Mesenchymal stem cell (in vitro differentiated cells and primary cell): ENCODE measurements at regions not wholly inside any gene's neighbourhood (a gene's known extent, or its start where the extent isn't known, plus 50 kb on each side); places are given as distances from the start of the nearest gene placed in this dataset.

Experiments
- DNase-seq: peaks from one replicate; pipeline ENCODE4 v3.0.0-alpha.2; 2013
- H2AFZ ChIP-seq: one replicate; pipeline ENCODE4 v1.6.1; 2013; ENCODE audit warnings: low read depth, mild to moderate bottlenecking, control low read depth, inconsistent platforms, low read length, moderate library complexity
- H2AK5ac ChIP-seq: 2 replicates; pipeline ENCODE4 v1.6.1; 2013; ENCODE audit warnings: low read length, moderate library complexity, mild to moderate bottlenecking, inconsistent platforms; ENCODE audit not compliant: severe bottlenecking
- H2BK120ac ChIP-seq: one replicate; pipeline ENCODE4 v1.6.1; 2013; ENCODE audit warnings: low read depth, mild to moderate bottlenecking, inconsistent platforms, low read length, moderate library complexity
- H2BK12ac ChIP-seq, 2 experiments: one replicate each; pipeline ENCODE4 v1.6.1; 2013; ENCODE audit warnings: inconsistent platforms in 2 of 2, low read length in 2 of 2, mild to moderate bottlenecking in 2 of 2, moderate library complexity in 2 of 2, control low read depth in 1 of 2
- H2BK15ac ChIP-seq: one replicate; pipeline ENCODE4 v1.6.1; 2013; ENCODE audit warnings: mild to moderate bottlenecking, low read depth, inconsistent platforms; ENCODE audit not compliant: poor library complexity, severe bottlenecking
- H2BK5ac ChIP-seq: 2 replicates; pipeline ENCODE4 v1.6.1; 2013; ENCODE audit warnings: low read depth, mild to moderate bottlenecking, low read length, control low read depth, inconsistent platforms; ENCODE audit not compliant: poor library complexity, severe bottlenecking
- H3K14ac ChIP-seq, 2 experiments: one replicate each; pipeline ENCODE4 v1.6.1; 2013; ENCODE audit warnings: inconsistent platforms in 2 of 2, low read length in 2 of 2, control low read depth in 1 of 2, mild to moderate bottlenecking in 1 of 2, moderate library complexity in 1 of 2
- H3K18ac ChIP-seq, 2 experiments: one replicate each; pipeline ENCODE4 v1.6.1; 2013; ENCODE audit warnings: inconsistent platforms in 2 of 2, low read length in 2 of 2, control low read depth in 1 of 2, low read depth in 1 of 2, mild to moderate bottlenecking in 1 of 2
- H3K23ac ChIP-seq, 2 experiments: one replicate each; pipeline ENCODE4 v1.6.1; 2013; ENCODE audit warnings: inconsistent platforms in 2 of 2, low read length in 2 of 2, mild to moderate bottlenecking in 2 of 2, moderate library complexity in 2 of 2, control low read depth in 1 of 2
- H3K27ac ChIP-seq: 2 replicates; pipeline ENCODE4 v1.5.1; 2013; ENCODE audit warnings: mild to moderate bottlenecking, moderate library complexity, low read length, control low read depth, inconsistent platforms; ENCODE audit not compliant: poor library complexity, severe bottlenecking
- H3K27me3 ChIP-seq, 2 experiments: 2 replicates each; pipeline versions ENCODE4 v1.6.1 to v1.7.0; 2013; ENCODE audit warnings: low read length in 2 of 2, mild to moderate bottlenecking in 2 of 2, moderate library complexity in 2 of 2, control low read depth in 1 of 2, inconsistent platforms in 1 of 2; ENCODE audit not compliant: control insufficient read depth in 1 of 2, insufficient read depth in 1 of 2
- H3K36me3 ChIP-seq, 2 experiments: 2 replicates each; pipeline versions ENCODE4 v1.6.1 to v1.7.0; 2013; ENCODE audit warnings: low read length in 2 of 2, control low read depth in 1 of 2, inconsistent platforms in 1 of 2, low read depth in 1 of 2, mild to moderate bottlenecking in 1 of 2; ENCODE audit not compliant: insufficient read depth in 2 of 2, control insufficient read depth in 1 of 2
- H3K4ac ChIP-seq, 2 experiments: one replicate each; pipeline ENCODE4 v1.6.1; 2013; ENCODE audit warnings: inconsistent platforms in 2 of 2, low read length in 2 of 2, mild to moderate bottlenecking in 2 of 2, moderate library complexity in 2 of 2, control low read depth in 1 of 2, low read depth in 1 of 2
- H3K4me1 ChIP-seq: 2 replicates; pipeline ENCODE4 v1.6.1; 2013; ENCODE audit warnings: low read depth, low read length, control low read depth; ENCODE audit not compliant: control insufficient read depth, insufficient read depth
- H3K4me2 ChIP-seq: 2 replicates; pipeline ENCODE4 v1.6.1; 2013; ENCODE audit warnings: low read length, mild to moderate bottlenecking, inconsistent platforms; ENCODE audit not compliant: poor library complexity, severe bottlenecking
- H3K4me3 ChIP-seq, 2 experiments: 2 replicates each; pipeline versions ENCODE4 v1.5.1 to v1.7.0; 2013; ENCODE audit warnings: low read length in 2 of 2, mild to moderate bottlenecking in 2 of 2, control low read depth in 1 of 2, low read depth in 1 of 2; ENCODE audit not compliant: insufficient read depth in 1 of 2
- H3K79me1 ChIP-seq: replicated peaks from 2 replicates; pipeline ENCODE4 v1.6.1; 2013; ENCODE audit warnings: mild to moderate bottlenecking, control low read depth, low read length, inconsistent platforms; ENCODE audit not compliant: poor library complexity, severe bottlenecking
- H3K9ac ChIP-seq: 2 replicates; pipeline ENCODE4 v1.7.0; 2013; ENCODE audit warnings: mild to moderate bottlenecking, low read length, moderate library complexity
- H3K9me3 ChIP-seq: 2 replicates; pipeline ENCODE4 v1.7.0; 2013; ENCODE audit warnings: mild to moderate bottlenecking, low read length; ENCODE audit not compliant: control insufficient read depth
- H4K8ac ChIP-seq: one replicate; pipeline ENCODE4 v1.6.1; 2013; ENCODE audit warnings: inconsistent platforms, mild to moderate bottlenecking, low read length, moderate library complexity
- H4K91ac ChIP-seq: one replicate; pipeline ENCODE4 v1.6.1; 2013; ENCODE audit warnings: mild to moderate bottlenecking, low read length, inconsistent platforms
- WGBS: methylation state at CpG from one replicate; pipeline ENCODE4 v1.1.7; 2013; ENCODE audit warnings: mixed read lengths; 5-methylcytosine and 5-hydroxymethylcytosine counted together

DNA sequence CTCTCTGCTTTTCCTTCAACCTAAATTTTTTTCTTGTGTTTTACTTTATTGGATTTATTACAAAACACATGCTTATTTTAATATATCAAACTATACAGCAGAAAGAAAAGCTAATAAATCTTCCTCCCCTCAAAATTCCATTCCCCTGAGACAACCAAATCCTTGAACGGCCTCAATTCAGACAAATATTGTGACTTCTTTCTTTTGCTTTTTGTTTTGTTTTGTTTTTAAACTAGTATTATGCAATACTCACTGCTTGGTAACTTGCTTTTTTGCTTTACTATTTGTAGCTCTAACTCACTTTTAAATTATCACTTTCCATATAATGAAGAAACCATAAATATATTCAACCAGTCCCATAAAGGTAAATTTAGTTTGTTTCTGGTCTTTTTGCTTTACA is 59.4 kb upstream of the CDK1 start:
- no peaks in the 10 kb centered on the region for H3K9me3 ChIP-seq
- no peak overlapping the region for H2BK12ac ChIP-seq
- H3K27me3 ChIP-seq, result no peaks in the 10 kb centered on the region
- H2AK5ac ChIP-seq, result no peak overlapping the region
- no peak overlapping the region for H2AFZ ChIP-seq
- H3K27ac ChIP-seq, result no peak overlapping the region
- H3K4ac ChIP-seq, result no peak overlapping the region
- no peak overlapping the region for H3K18ac ChIP-seq
- H2BK5ac ChIP-seq, result no peak overlapping the region
- no peak overlapping the region for H4K91ac ChIP-seq
- DNase-seq, result peak; percentile 44
- H3K4me2 ChIP-seq, result no peak overlapping the region
- no peak overlapping the region for H2BK15ac ChIP-seq
- H3K4me3 ChIP-seq, result no peak overlapping the region
- H4K8ac ChIP-seq, result no peak overlapping the region
- no peak overlapping the region for H3K9ac ChIP-seq
- WGBS, result no CpG with 5 or more reads among the region's 1 CpG
- H3K23ac ChIP-seq, result no peak overlapping the region
- H3K14ac ChIP-seq, result no peak overlapping the region
- H3K4me1 ChIP-seq, result no peaks in the 10 kb centered on the region
- H3K79me1 ChIP-seq, result no peaks in the 10 kb centered on the region
- H3K36me3 ChIP-seq, result no peaks in the 10 kb centered on the region
- H2BK120ac ChIP-seq, result no peak overlapping the region

GRCh38 chr10:60717852-60718251 is 60.4 kb upstream of the CDK1 start:
- no peak overlapping the region for H3K14ac ChIP-seq
- H2BK12ac ChIP-seq, result no peak overlapping the region
- no peaks in the 10 kb centered on the region for H3K27me3 ChIP-seq

DNA sequence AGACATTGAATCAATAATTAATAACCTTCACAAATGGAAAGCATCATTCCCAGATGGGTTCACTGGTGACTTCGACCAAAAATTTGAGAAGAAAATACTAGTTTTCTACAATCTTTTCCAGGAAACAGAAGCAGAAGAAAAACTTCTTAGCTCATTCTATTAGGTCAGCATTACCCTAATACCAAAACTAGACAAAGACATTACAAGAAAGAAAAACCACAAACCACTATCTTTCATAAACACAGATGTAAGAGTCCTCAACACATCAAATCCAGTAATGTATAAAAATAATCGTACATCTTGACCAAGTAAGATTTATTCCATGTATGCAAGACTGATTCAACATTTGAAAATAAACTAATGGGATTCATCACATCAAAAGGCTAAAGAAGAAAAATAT is 64.0 kb upstream of the CDK1 start:
- H2BK120ac ChIP-seq, result no peak overlapping the region
- H3K9ac ChIP-seq, result no peak overlapping the region
- H3K27ac ChIP-seq, result no peak overlapping the region
- H3K79me1 ChIP-seq, result no peaks in the 10 kb centered on the region
- no peak overlapping the region for H4K91ac ChIP-seq
- no peak overlapping the region for H3K4me3 ChIP-seq
- no peaks in the 10 kb centered on the region for H3K4me1 ChIP-seq
- H3K14ac ChIP-seq, result no peak overlapping the region
- H4K8ac ChIP-seq, result no peak overlapping the region
- no peak overlapping the region for H3K18ac ChIP-seq
- H3K36me3 ChIP-seq, result no peaks in the 10 kb centered on the region
- 92% methylated on average over 2 of the region's 2 CpGs for WGBS
- H3K4me2 ChIP-seq, result no peak overlapping the region
- no peak overlapping the region for H3K23ac ChIP-seq
- H2BK5ac ChIP-seq, result no peak overlapping the region
- no peak overlapping the region for H2AFZ ChIP-seq
- H2AK5ac ChIP-seq, result no peak overlapping the region
- no peak overlapping the region for H2BK12ac ChIP-seq
- H3K27me3 ChIP-seq, result no peaks in the 10 kb centered on the region
- no peak for DNase-seq
- peaks cover 7% of the 10 kb centered on the region for H3K9me3 ChIP-seq
- no peak overlapping the region for H2BK15ac ChIP-seq
- no peak overlapping the region for H3K4ac ChIP-seq

More at GRCh38 chr10:60717852-60718251, 60.4 kb upstream of the CDK1 start:
- Histone ChIP-seq H4K8ac (no peak overlapping the region), H2AK5ac (no peak overlapping the region), H3K4me2 (no peak overlapping the region), H3K18ac (no peak overlapping the region), H3K4me3 (no peak overlapping the region), H2BK15ac (no peak overlapping the region), H3K23ac (no peak overlapping the region), H3K9ac (no peak overlapping the region), H3K27ac (no peak overlapping the region), H3K4ac (no peak overlapping the region), H2BK120ac (no peak overlapping the region), H3K79me1 (no peaks in the 10 kb centered on the region), H2BK5ac (no peak overlapping the region), H3K36me3 (no peaks in the 10 kb centered on the region), H4K91ac (no peak overlapping the region), H3K9me3 (no peaks in the 10 kb centered on the region), H2AFZ (no peak overlapping the region), H3K4me1 (no peaks in the 10 kb centered on the region)
- DNase-seq, result no peak

DNA sequence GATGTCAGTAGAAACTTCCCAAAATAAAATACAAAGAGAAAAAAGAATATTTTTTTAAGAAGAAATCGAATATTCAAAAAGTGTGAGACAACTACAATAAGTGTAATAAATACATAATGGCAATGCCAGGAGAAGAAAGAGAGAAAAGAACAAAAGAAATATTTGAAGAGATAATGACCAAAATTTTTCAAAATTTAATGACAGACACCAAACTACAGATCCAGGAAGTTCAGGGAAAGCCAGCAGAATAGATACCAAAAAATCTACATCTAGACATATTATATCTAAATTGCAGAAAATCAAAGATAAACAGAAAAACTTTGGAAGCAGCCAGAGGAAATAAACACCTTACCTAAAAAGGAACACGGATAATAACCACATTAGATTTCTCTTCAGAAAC is 66.8 kb upstream of the CDK1 start:
- Histone ChIP-seq H3K4me3 (no peak overlapping the region), H4K91ac (no peak overlapping the region), H2BK120ac (no peak overlapping the region), H2BK12ac (no peak overlapping the region), H3K36me3 (no peaks in the 10 kb centered on the region), H3K23ac (no peak overlapping the region), H3K27ac (no peak overlapping the region), H3K9me3 (peaks cover 7% of the 10 kb centered on the region), H2BK15ac (no peak overlapping the region), H3K27me3 (no peaks in the 10 kb centered on the region), H3K14ac (no peak overlapping the region), H2BK5ac (no peak overlapping the region), H3K4ac (no peak overlapping the region), H2AFZ (no peak overlapping the region), H3K9ac (no peak overlapping the region), H2AK5ac (no peak overlapping the region), H3K79me1 (no peaks in the 10 kb centered on the region), H3K4me2 (no peak overlapping the region), H4K8ac (no peak overlapping the region), H3K18ac (no peak overlapping the region), H3K4me1 (no peaks in the 10 kb centered on the region)
- no peak for DNase-seq
- WGBS, result no CpG with 5 or more reads among the region's 2 CpGs
